CD4-positive, alpha-beta T cell treated with Interleukin-4 for 4 hours (primary cell): ENCODE measurements at regions not wholly inside any gene's neighbourhood (a gene's known extent, or its start where the extent isn't known, plus 50 kb on each side); places are given as distances from the start of the nearest gene placed in this dataset.

Source experiments
- DNase-seq: peaks from one replicate; pipeline ENCODE4 v3.0.0-alpha.2; 2020

GRCh38 chr13:58843071-58843470 lies 1211.5 kb downstream of the PCDH17 start:
- no peak for DNase-seq

GRCh38 chr13:58843567-58843966 lies 1212.0 kb downstream of the PCDH17 start:
- DNase-seq, result no peak

- DNase-seq, result no peak
These were observed 1218.6 kb downstream of the PCDH17 start for GRCh38 chr13:58850161-58850560.

GRCh38 chr13:58852076-58852475 lies 1220.5 kb downstream of the PCDH17 start:
- DNase-seq, result no peak

GRCh38 chr13:58855283-58855682 lies 1223.7 kb downstream of the PCDH17 start:
- no peak for DNase-seq

- DNase-seq, result no peak
These were observed 1227.4 kb downstream of the PCDH17 start for GRCh38 chr13:58858870-58859371.

- DNase-seq, result no peak
These were observed 1233.7 kb downstream of the PCDH17 start for GRCh38 chr13:58865286-58865685.

GRCh38 chr13:58869566-58869965 lies 1238.0 kb downstream of the PCDH17 start:
- no peak for DNase-seq

GRCh38 chr13:58876473-58876872 lies 1244.9 kb downstream of the PCDH17 start:
- no peak for DNase-seq

GRCh38 chr13:58879114-58879513 lies 1247.6 kb downstream of the PCDH17 start:
- DNase-seq, result no peak

GRCh38 chr13:58882516-58882915 lies 1251.0 kb downstream of the PCDH17 start:
- DNase-seq, result no peak

GRCh38 chr13:58883405-58883804 lies 1251.9 kb downstream of the PCDH17 start:
- no peak for DNase-seq

- DNase-seq, result no peak
These were observed 1253.0 kb downstream of the PCDH17 start for GRCh38 chr13:58884353-58885209.

GRCh38 chr13:58889474-58889873 lies 1257.9 kb downstream of the PCDH17 start:
- no peak for DNase-seq

GRCh38 chr13:58893396-58893795 lies 1261.9 kb downstream of the PCDH17 start:
- no peak for DNase-seq

- DNase-seq, result no peak
These were observed 1257.3 kb downstream of the DIAPH3 start for GRCh38 chr13:58906329-58907007.

GRCh38 chr13:58907347-58907746 lies 1256.4 kb downstream of the DIAPH3 start:
- no peak for DNase-seq

- no peak for DNase-seq
These were observed 1255.6 kb downstream of the DIAPH3 start for GRCh38 chr13:58908019-58908679.

- DNase-seq, result no peak
These were observed 1244.2 kb downstream of the DIAPH3 start for GRCh38 chr13:58919551-58919950.

- DNase-seq, result no peak
These were observed 1242.6 kb downstream of the DIAPH3 start for GRCh38 chr13:58921129-58921528.

- no peak for DNase-seq
These were observed 1236.9 kb downstream of the DIAPH3 start for GRCh38 chr13:58926858-58927257.

GRCh38 chr13:58933475-58933874 lies 1230.3 kb downstream of the DIAPH3 start:
- DNase-seq, result no peak

- no peak for DNase-seq
These were observed 1228.0 kb downstream of the DIAPH3 start for GRCh38 chr13:58935689-58936088.

GRCh38 chr13:58946274-58946673 lies 1217.5 kb downstream of the DIAPH3 start:
- DNase-seq, result no peak
